GM18868 (cell line): ENCODE measurements at regions not wholly inside any gene's neighbourhood (a gene's known extent, or its start where the extent isn't known, plus 50 kb on each side); places are given as distances from the start of the nearest gene placed in this dataset.
"Not testable (repeated sequence)": the region's sequence is repeated elsewhere in the genome, so short reads cannot be mapped to it uniquely, and the experiment has no call there.

Source experiments
- ATAC-seq: cut with Tn5 transposase; IDR thresholded peaks from one replicate; pipeline ENCODE4 v1.9.1; 2021; ENCODE audit warnings: mild to moderate bottlenecking, moderate library complexity; ENCODE audit not compliant: unreplicated experiment

GRCh38 chr4:128457726-128458125 lies 170.1 kb upstream of the PGRMC2 start:
- no peak for ATAC-seq

- ATAC-seq: no peak
Measured at GRCh38 chr4:128456171-128456570, 168.6 kb upstream of the PGRMC2 start.

GRCh38 chr4:128455480-128455879 lies 167.9 kb upstream of the PGRMC2 start:
- no peak for ATAC-seq

- ATAC-seq: no peak
Measured at GRCh38 chr4:128454881-128455280, 167.3 kb upstream of the PGRMC2 start.

GRCh38 chr4:128454281-128454871 lies 166.8 kb upstream of the PGRMC2 start:
- ATAC-seq: peak; percentile 97

- ATAC-seq: no peak
Measured at GRCh38 chr4:128452415-128452814, 164.8 kb upstream of the PGRMC2 start.

GRCh38 chr4:128451270-128451905 lies 163.8 kb upstream of the PGRMC2 start:
- no peak for ATAC-seq

- ATAC-seq: no peak
Measured at GRCh38 chr4:128450326-128451120, 162.9 kb upstream of the PGRMC2 start.

GRCh38 chr4:128449251-128449650 lies 161.6 kb upstream of the PGRMC2 start:
- no peak for ATAC-seq

- no peak for ATAC-seq
Measured at GRCh38 chr4:128444544-128445302, 157.1 kb upstream of the PGRMC2 start.

- ATAC-seq: no peak
Measured at GRCh38 chr4:128440923-128441322, 153.3 kb upstream of the PGRMC2 start.

- ATAC-seq: not testable (repeated sequence)
Measured at GRCh38 chr4:128437023-128437422, 149.4 kb upstream of the PGRMC2 start.

GRCh38 chr4:128429023-128429613 lies 141.5 kb upstream of the PGRMC2 start:
- not testable (repeated sequence) for ATAC-seq

- ATAC-seq: no peak
Measured at GRCh38 chr4:128428397-128428796, 140.8 kb upstream of the PGRMC2 start.

GRCh38 chr4:128427832-128428366 lies 140.3 kb upstream of the PGRMC2 start:
- ATAC-seq: no peak

- no peak for ATAC-seq
Measured at GRCh38 chr4:128424527-128425497, 137.2 kb upstream of the PGRMC2 start.

GRCh38 chr4:128422296-128422695 lies 134.7 kb upstream of the PGRMC2 start:
- not testable (repeated sequence) for ATAC-seq

- ATAC-seq: no peak
Measured at GRCh38 chr4:128416921-128417320, 129.3 kb upstream of the PGRMC2 start.

GRCh38 chr4:128410037-128410436 lies 122.4 kb upstream of the PGRMC2 start:
- ATAC-seq: no peak
